Endothelial cell of umbilical vein (primary cell): ENCODE measurements at regions not wholly inside any gene's neighbourhood (a gene's known extent, or its start where the extent isn't known, plus 50 kb on each side); places are given as distances from the start of the nearest gene placed in this dataset.

ENCODE experiments used
- BruUV-seq: library from RNA; stranded (reverse); fragments of 400-500 nt; replicated peaks from 2 replicates; lab custom pipeline; 2021; lab: Mats Ljungman, UMichigan
- CTCF ChIA-PET: fragments of 300-600, 350-600 bp; sonication (Branson Sonifier 250); formaldehyde crosslinking; loops from one replicate; lab custom pipeline; 2021; ENCODE audit warnings: antibody characterized with exemption, inconsistent platforms; lab: Charles Lee
- POLR2A ChIA-PET: fragments of 300-600, 350-600 bp; sonication (Branson Sonifier 250); formaldehyde crosslinking; loops from one replicate; lab custom pipeline; 2021; ENCODE audit warnings: antibody characterized with exemption, inconsistent platforms; lab: Charles Lee
- DNase-seq: peaks from one replicate; pipeline ENCODE4 v3.0.0-alpha.2; 2011; ENCODE audit warnings: low read depth, low spot score
- FAIRE-seq: peaks from 2 replicates; lab custom pipeline; 2011; peaks lifted over from hg19 to GRCh38; lab: Jason Lieb, UNC
- H2AFZ ChIP-seq: 2 replicates; pipeline ENCODE4 v1.6.0; 2012; ENCODE audit warnings: low read depth, low read length, control low read depth, inconsistent platforms
- H3K27ac ChIP-seq: 2 replicates; pipeline ENCODE4 v1.5.1; 2011; ENCODE audit warnings: low read depth, mild to moderate bottlenecking, control low read depth, low read length, moderate library complexity; ENCODE audit not compliant: insufficient read depth
- H3K27me3 ChIP-seq, 2 experiments: 2 replicates each; pipeline versions ENCODE4 v1.6.0 to v1.6.1; 2011; ENCODE audit warnings: low read length in 2 of 2, mixed read lengths in 1 of 2; ENCODE audit not compliant: control insufficient read depth in 2 of 2, insufficient read depth in 2 of 2
- H3K36me3 ChIP-seq, 2 experiments: 2 replicates in 1 of 2; 3 replicates in 1 of 2; pipeline ENCODE4 v1.5.1; 2011; ENCODE audit warnings: low read length in 2 of 2, mild to moderate bottlenecking in 1 of 2, moderate library complexity in 1 of 2; ENCODE audit not compliant: control insufficient read depth in 2 of 2, insufficient read depth in 2 of 2; ENCODE audit errors: extremely low read depth in 1 of 2
- H3K4me1 ChIP-seq: 3 replicates; pipeline ENCODE4 v1.5.1; 2011; ENCODE audit warnings: mild to moderate bottlenecking, low read length; ENCODE audit not compliant: control insufficient read depth, insufficient read depth; ENCODE audit errors: extremely low read depth
- H3K4me2 ChIP-seq: 2 replicates; pipeline ENCODE4 v1.6.1; 2011; ENCODE audit warnings: low read length, control low read depth, mixed read lengths; ENCODE audit not compliant: insufficient read depth
- H3K4me3 ChIP-seq, 3 experiments: fragments of 200-600 bp in 1 of 3; sonication (generic), shearing (Covaris generic) in 1 of 3; replicated peaks in 1 of 3; 2 replicates each; pipeline ENCODE4 v1.5.1; 2011 to 2016; ENCODE audit warnings: control low read depth in 3 of 3, low read length in 3 of 3, mild to moderate bottlenecking in 2 of 3, inconsistent platforms in 1 of 3, low read depth in 1 of 3, moderate library complexity in 1 of 3; ENCODE audit not compliant: insufficient read depth in 1 of 3
- H3K79me2 ChIP-seq: 2 replicates; pipeline ENCODE4 v1.6.0; 2012; ENCODE audit warnings: low read length, inconsistent platforms; ENCODE audit not compliant: control insufficient read depth, insufficient read depth
- H3K9ac ChIP-seq: replicated peaks from 2 replicates; pipeline ENCODE3; 2011; ENCODE audit warnings: low read length, control low read depth; ENCODE audit not compliant: insufficient read depth; ENCODE audit errors: extremely low read depth
- H3K9me1 ChIP-seq: replicated peaks from 3 replicates; pipeline ENCODE4 v1.6.0; 2011; ENCODE audit warnings: mild to moderate bottlenecking, low read length; ENCODE audit not compliant: control insufficient read depth, insufficient read depth; ENCODE audit errors: extremely low read depth
- H3K9me3 ChIP-seq: replicated peaks from 2 replicates; pipeline ENCODE4 v1.5.1; 2012; ENCODE audit warnings: low read length, inconsistent platforms; ENCODE audit not compliant: control insufficient read depth, insufficient read depth
- H4K20me1 ChIP-seq: replicated peaks from 2 replicates; pipeline ENCODE3; 2011; ENCODE audit warnings: mild to moderate bottlenecking, low read length; ENCODE audit not compliant: control insufficient read depth, insufficient read depth; ENCODE audit errors: extremely low read depth
- CTCF ChIP-seq, 2 donors: IDR thresholded peaks; 1 replicate in 1 of 2; 2 replicates in 1 of 2; pipeline ENCODE4 v1.5.1; 2011; ENCODE audit warnings: low read length in 2 of 2, mild to moderate bottlenecking in 2 of 2, moderate library complexity in 2 of 2, control low read depth in 1 of 2, inconsistent platforms in 1 of 2, low read depth in 1 of 2; ENCODE audit not compliant: insufficient read depth in 1 of 2; ENCODE audit errors: extremely low read depth in 1 of 2
- EZH2 ChIP-seq: IDR thresholded peaks from 2 replicates; pipeline ENCODE4 v1.6.1; 2012; ENCODE audit warnings: borderline replicate concordance, low read depth, mild to moderate bottlenecking, moderate library complexity, low read length, inconsistent platforms; ENCODE audit not compliant: severe bottlenecking
- FOS ChIP-seq: IDR thresholded peaks from 2 replicates; pipeline ENCODE4 v1.6.1; 2011; ENCODE audit warnings: mild to moderate bottlenecking, low read length, moderate library complexity, borderline replicate concordance; ENCODE audit not compliant: insufficient read depth
- GATA2 ChIP-seq: IDR thresholded peaks from 2 replicates; pipeline ENCODE4 v1.7.0; 2011; ENCODE audit warnings: low read depth, mild to moderate bottlenecking, moderate library complexity, mixed read lengths, low read length; ENCODE audit not compliant: insufficient read length, insufficient read depth
- JUN ChIP-seq: IDR thresholded peaks from 2 replicates; pipeline ENCODE4 v1.6.1; 2011; ENCODE audit warnings: borderline replicate concordance, low read depth; ENCODE audit not compliant: insufficient read length, insufficient read depth
- MAX ChIP-seq: IDR thresholded peaks from 2 replicates; pipeline ENCODE4 v1.6.1; 2011; ENCODE audit not compliant: insufficient read depth, insufficient read length
- MYC ChIP-seq: IDR thresholded peaks from one replicate; pipeline ENCODE4 v1.6.1; 2011; ENCODE audit warnings: mild to moderate bottlenecking, low read depth, low read length
- POLR2A ChIP-seq: IDR thresholded peaks from 2 replicates; pipeline ENCODE4 v1.6.1; 2012; ENCODE audit warnings: low read depth, mild to moderate bottlenecking, control low read depth, low read length
- POLR2AphosphoS5 ChIP-seq: IDR thresholded peaks from 2 replicates; pipeline ENCODE4 v1.6.1; 2012; ENCODE audit warnings: low read depth, mild to moderate bottlenecking, control low read depth, low read length, moderate library complexity; ENCODE audit not compliant: insufficient read depth
- dilution Hi-C: fragments of 300-500 bp; cut with MboI; formaldehyde crosslinking; loops from one replicate; pipeline ENCODE4 v1.15.0; 2019; ENCODE audit warnings: low sequenced_read_pairs; ENCODE audit not compliant: extremely low pct_ligation_motif_present
- intact Hi-C: fragments of 100-400 bp; cut with micrococcal nuclease; formaldehyde crosslinking; loops from one replicate; pipeline ENCODE4 v1.10.0; 2022

- DNase-seq, result no peak
- dilution Hi-C loops, result no loop called here
- Histone ChIP-seq H3K9me3 (no peaks in the 10 kb centered on the region), H3K4me3 (no peak overlapping the region), H3K9ac (no peak overlapping the region), H2AFZ (no peak overlapping the region), H3K9me1 (no peaks in the 10 kb centered on the region), H3K27ac (no peak overlapping the region), H3K36me3 (no peaks in the 10 kb centered on the region), H3K27me3 (no peaks in the 10 kb centered on the region), H3K4me2 (no peak overlapping the region), H4K20me1 (no peaks in the 10 kb centered on the region), H3K4me1 (no peaks in the 10 kb centered on the region), H3K79me2 (no peaks in the 10 kb centered on the region)
- ChIA-PET POLR2A (no interaction called here), CTCF (no interaction called here)
- FAIRE-seq, result no peak
- TF ChIP-seq GATA2 (no peak), EZH2 (no peak), FOS (no peak), POLR2AphosphoS5 (no peak), MAX (no peak), POLR2A (no peak), JUN (no peak), CTCF (IDR thresholded peaks at IDR 0.05; ENCODE audit: extremely low read depth in 1 of 2, insufficient read depth in 1 of 2, low read depth in 1 of 2, low read length in 2 of 2) (no peak), MYC (no peak)
- no TSS peak for BruUV-seq
- intact Hi-C loops, result no loop called here
Observed at GRCh38 chr7:47681249-47681810, 99.4 kb upstream of the TNS3 start.
